WERI-Rb-1 (cell line): ENCODE measurements at regions not wholly inside any gene's neighbourhood (a gene's known extent, or its start where the extent isn't known, plus 50 kb on each side); places are given as distances from the start of the nearest gene placed in this dataset.

Experiments
- DNase-seq: peaks from one replicate; pipeline ENCODE4 v3.0.0-alpha.2; 2020
- H3K27ac ChIP-seq: fragments of 250-450 bp; sonication (Bioruptor Pico); 2 replicates; pipeline ENCODE4 v1.5.1; 2020; ENCODE audit warnings: mild to moderate bottlenecking, moderate library complexity
- H3K27me3 ChIP-seq: fragments of 250-450 bp; sonication (Bioruptor Pico); 2 replicates; pipeline ENCODE4 v1.5.1; 2021; ENCODE audit warnings: mild to moderate bottlenecking, low read depth, moderate library complexity; ENCODE audit not compliant: insufficient read depth, severe bottlenecking
- H3K36me3 ChIP-seq: fragments of 250-450 bp; sonication (Bioruptor Pico); 2 replicates; pipeline ENCODE4 v1.5.1; 2020; ENCODE audit warnings: mild to moderate bottlenecking, moderate library complexity
- H3K4me3 ChIP-seq: 2 replicates; pipeline ENCODE4 v1.5.1; 2011; ENCODE audit warnings: low read depth, mild to moderate bottlenecking, control low read depth, low read length
- H3K9me3 ChIP-seq: fragments of 250-450 bp; sonication (Bioruptor Pico); 2 replicates; pipeline ENCODE4 v1.5.1; 2021; ENCODE audit warnings: mild to moderate bottlenecking, moderate library complexity; ENCODE audit not compliant: severe bottlenecking
- TF ChIP-seq, protein P1 (sequence below): IDR thresholded peaks from 2 replicates; pipeline ENCODE4 v1.5.1; 2011; ENCODE audit warnings: low read depth, mild to moderate bottlenecking, control low read depth, inconsistent platforms, low read length

DNA sequence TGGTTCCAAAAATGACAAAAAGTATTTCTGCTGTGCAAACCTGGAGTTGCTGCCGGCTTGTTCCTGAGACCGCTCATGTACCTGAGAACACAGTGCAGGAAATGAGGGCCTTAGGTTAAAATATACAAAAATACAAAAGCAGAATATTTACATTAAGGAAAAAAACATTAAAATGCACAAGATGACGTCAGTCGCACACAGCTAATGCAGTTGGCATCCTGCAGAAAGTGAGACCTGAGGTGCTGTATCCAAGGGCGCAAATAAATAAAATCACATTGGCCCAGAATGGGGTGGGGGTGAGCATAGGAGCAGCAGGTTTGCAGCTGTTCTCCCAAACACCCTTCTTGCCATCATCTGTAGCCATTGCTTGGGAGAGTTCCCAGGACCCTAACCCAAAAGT lies 310.6 kb upstream of the BTBD3 start:
- TF ChIP-seq, protein P1, sequence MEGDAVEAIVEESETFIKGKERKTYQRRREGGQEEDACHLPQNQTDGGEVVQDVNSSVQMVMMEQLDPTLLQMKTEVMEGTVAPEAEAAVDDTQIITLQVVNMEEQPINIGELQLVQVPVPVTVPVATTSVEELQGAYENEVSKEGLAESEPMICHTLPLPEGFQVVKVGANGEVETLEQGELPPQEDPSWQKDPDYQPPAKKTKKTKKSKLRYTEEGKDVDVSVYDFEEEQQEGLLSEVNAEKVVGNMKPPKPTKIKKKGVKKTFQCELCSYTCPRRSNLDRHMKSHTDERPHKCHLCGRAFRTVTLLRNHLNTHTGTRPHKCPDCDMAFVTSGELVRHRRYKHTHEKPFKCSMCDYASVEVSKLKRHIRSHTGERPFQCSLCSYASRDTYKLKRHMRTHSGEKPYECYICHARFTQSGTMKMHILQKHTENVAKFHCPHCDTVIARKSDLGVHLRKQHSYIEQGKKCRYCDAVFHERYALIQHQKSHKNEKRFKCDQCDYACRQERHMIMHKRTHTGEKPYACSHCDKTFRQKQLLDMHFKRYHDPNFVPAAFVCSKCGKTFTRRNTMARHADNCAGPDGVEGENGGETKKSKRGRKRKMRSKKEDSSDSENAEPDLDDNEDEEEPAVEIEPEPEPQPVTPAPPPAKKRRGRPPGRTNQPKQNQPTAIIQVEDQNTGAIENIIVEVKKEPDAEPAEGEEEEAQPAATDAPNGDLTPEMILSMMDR = no peak
- no peaks in the 10 kb centered on the region for H3K9me3 ChIP-seq
- no peaks in the 10 kb centered on the region for H3K27me3 ChIP-seq
- no peak overlapping the region for H3K27ac ChIP-seq
- H3K36me3 ChIP-seq = no peaks in the 10 kb centered on the region
- no peak for DNase-seq
- no peak overlapping the region for H3K4me3 ChIP-seq

DNA sequence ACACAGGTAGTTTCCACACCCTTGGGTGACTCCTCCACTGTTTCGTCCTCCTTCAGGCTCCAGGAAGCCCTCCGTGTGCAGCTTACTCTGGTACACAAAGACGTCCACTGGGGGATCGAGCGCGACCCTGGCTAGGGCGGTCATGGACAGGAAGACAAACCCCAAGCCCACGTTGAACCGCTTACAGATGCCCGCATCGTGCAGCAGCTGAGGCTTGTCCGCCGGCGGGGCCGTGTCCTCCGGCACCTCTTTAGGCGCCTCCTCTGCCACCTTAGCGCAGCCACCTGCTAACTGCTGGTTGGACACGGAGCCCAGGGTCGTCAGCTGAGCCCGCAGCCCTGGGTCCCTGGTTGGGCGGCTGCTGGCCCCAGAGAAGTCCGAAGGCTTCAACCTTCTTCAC lies 309.0 kb upstream of the BTBD3 start:
- H3K9me3 ChIP-seq = no peaks in the 10 kb centered on the region
- H3K27me3 ChIP-seq = no peaks in the 10 kb centered on the region
- no peak overlapping the region for H3K4me3 ChIP-seq
- H3K27ac ChIP-seq = no peak overlapping the region
- TF ChIP-seq, protein P1 = no peak
- no peak for DNase-seq
- no peaks in the 10 kb centered on the region for H3K36me3 ChIP-seq

DNA sequence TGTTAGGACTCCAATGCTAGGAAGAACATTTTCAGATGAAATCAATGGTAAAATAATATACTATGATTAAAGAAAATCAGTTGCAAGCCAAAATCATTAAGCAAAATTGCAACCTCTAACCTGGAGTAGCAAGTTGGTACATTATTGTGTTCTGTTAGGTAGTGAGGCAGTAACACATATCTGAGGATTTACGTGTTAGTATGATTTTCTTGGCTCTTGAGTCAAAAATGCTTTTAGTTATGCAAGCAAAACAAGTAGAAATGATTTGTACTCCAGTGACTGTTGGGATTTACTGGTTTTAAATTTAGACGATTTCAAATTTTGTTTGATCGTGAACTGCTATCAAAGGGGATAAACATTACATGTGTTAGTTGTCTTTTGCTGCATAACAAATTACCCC lies 293.0 kb upstream of the BTBD3 start:
- H3K4me3 ChIP-seq = no peak overlapping the region
- H3K27me3 ChIP-seq = no peaks in the 10 kb centered on the region
- TF ChIP-seq, protein P1 = no peak
- DNase-seq = no peak
- no peak overlapping the region for H3K27ac ChIP-seq
- H3K9me3 ChIP-seq = no peaks in the 10 kb centered on the region
- no peaks in the 10 kb centered on the region for H3K36me3 ChIP-seq

DNA sequence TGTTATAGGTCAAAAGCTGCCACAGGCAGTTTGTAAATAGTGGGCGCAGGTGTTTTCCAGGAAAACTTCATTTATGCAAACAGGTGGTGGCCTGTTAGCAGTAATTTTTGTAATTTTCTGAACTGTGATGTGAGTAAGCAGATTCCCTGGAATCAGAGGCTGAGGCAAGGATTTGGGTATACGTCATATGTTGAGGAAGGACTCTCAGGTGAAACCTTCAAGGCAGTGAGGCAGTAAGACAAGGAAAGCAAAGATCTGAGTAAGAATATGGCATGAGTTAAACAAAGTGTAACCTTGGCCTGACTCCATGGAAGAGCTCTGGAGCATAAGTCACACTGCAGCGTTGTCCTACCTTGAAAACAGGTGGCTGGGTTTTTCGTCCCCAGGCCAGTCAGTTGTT lies 291.1 kb upstream of the BTBD3 start:
- no peak overlapping the region for H3K27ac ChIP-seq
- H3K27me3 ChIP-seq = no peaks in the 10 kb centered on the region
- H3K36me3 ChIP-seq = no peaks in the 10 kb centered on the region
- H3K4me3 ChIP-seq = no peak overlapping the region
- no peak for DNase-seq
- H3K9me3 ChIP-seq = no peaks in the 10 kb centered on the region
- TF ChIP-seq, protein P1 = no peak

DNA sequence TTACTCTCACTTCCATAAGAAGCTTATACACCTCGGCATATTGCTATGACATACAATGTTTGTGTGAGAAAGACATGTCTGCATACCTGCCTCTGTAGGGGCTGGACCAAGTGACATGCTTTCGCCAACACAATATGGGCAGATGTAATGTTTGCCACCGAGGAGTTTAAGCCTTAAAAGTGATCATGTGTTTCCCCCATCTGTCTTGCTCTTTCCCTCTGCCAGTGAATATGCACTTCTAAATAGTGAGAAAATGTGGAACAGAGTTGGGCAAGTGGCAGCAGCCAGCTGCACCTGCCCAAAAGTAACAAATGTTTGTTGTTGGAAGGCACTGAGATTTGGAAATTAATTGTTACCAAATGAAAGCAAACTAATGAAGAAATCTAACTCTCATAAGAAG lies 274.8 kb upstream of the BTBD3 start:
- no peaks in the 10 kb centered on the region for H3K27me3 ChIP-seq
- H3K36me3 ChIP-seq = no peaks in the 10 kb centered on the region
- no peak for DNase-seq
- peaks cover 4% of the 10 kb centered on the region for H3K9me3 ChIP-seq
- no peak overlapping the region for H3K4me3 ChIP-seq
- no peak overlapping the region for H3K27ac ChIP-seq
- TF ChIP-seq, protein P1 = no peak

DNA sequence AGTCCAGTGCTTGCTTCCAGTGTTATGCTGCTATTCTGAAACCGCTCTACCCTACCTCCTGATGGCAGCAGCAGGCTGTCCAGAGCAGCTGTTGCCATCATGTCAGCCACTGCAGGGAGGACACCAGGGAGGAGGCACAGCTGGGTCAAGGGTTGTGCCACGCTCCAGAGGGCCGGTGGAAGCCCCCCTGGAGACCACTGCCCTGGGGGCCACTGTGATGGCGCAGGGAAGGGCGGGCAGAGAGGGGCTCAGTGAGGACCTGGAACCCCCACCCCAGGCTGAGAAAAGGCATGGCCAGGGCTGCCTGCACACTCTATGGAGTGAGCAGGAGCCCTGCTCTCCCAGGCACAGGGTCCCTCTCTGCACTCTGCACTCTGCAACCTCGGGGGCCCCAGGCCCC lies 271.3 kb upstream of the BTBD3 start:
- Histone ChIP-seq H3K9me3 (peaks cover 4% of the 10 kb centered on the region), H3K27me3 (no peaks in the 10 kb centered on the region), H3K36me3 (no peaks in the 10 kb centered on the region), H3K27ac (no peak overlapping the region), H3K4me3 (no peak overlapping the region)
- TF ChIP-seq, protein P1 = 0 out of 2 replicates have a peak, but pooled peaks have one; percentile 10
- no peak for DNase-seq
